ENCODE measurements at regions not wholly inside any gene's neighbourhood (a gene's known extent, or its start where the extent isn't known, plus 50 kb on each side); places are given as distances from the start of the nearest gene placed in this dataset.

- no peak for DNase-seq (ENCODE audit: low read depth in 2 of 2)
Measured at GRCh38 chr18:47601581-47602272, 328.7 kb downstream of the SMAD2 start.

- no peak for DNase-seq (ENCODE audit: low read depth in 2 of 2)
Measured at GRCh38 chr18:47595831-47596501, 334.5 kb downstream of the SMAD2 start.

- no peak for DNase-seq (ENCODE audit: low read depth in 2 of 2)
Measured at GRCh38 chr18:47594621-47595086, 335.8 kb downstream of the SMAD2 start.

GRCh38 chr18:47593744-47594472 lies 336.6 kb downstream of the SMAD2 start:
- DNase-seq (ENCODE audit: low read depth in 2 of 2): no peak

- no peak for DNase-seq (ENCODE audit: low read depth in 2 of 2)
Measured at GRCh38 chr18:47591429-47591828, 339.0 kb downstream of the SMAD2 start.

GRCh38 chr18:47587587-47587986 lies 336.1 kb upstream of the SKOR2 start:
- DNase-seq (ENCODE audit: low read depth in 2 of 2): no peak

- no peak for DNase-seq (ENCODE audit: low read depth in 2 of 2)
Measured at GRCh38 chr18:47586418-47587070, 335.1 kb upstream of the SKOR2 start.

GRCh38 chr18:47585914-47586313 lies 334.5 kb upstream of the SKOR2 start:
- no peak for DNase-seq (ENCODE audit: low read depth in 2 of 2)

GRCh38 chr18:47585136-47585535 lies 333.7 kb upstream of the SKOR2 start:
- DNase-seq (ENCODE audit: low read depth in 2 of 2): no peak

GRCh38 chr18:47582093-47582492 lies 330.6 kb upstream of the SKOR2 start:
- DNase-seq (ENCODE audit: low read depth in 2 of 2): no peak

- DNase-seq (ENCODE audit: low read depth in 2 of 2): no peak
Measured at GRCh38 chr18:47577520-47577919, 326.1 kb upstream of the SKOR2 start.

GRCh38 chr18:47574966-47575365 lies 323.5 kb upstream of the SKOR2 start:
- DNase-seq (ENCODE audit: low read depth in 2 of 2): no peak

- DNase-seq (ENCODE audit: low read depth in 2 of 2): no peak
Measured at GRCh38 chr18:47571957-47572356, 320.5 kb upstream of the SKOR2 start.

GRCh38 chr18:47566809-47567208 lies 315.3 kb upstream of the SKOR2 start:
- DNase-seq (ENCODE audit: low read depth in 2 of 2): no peak

GRCh38 chr18:47560723-47561715 lies 309.6 kb upstream of the SKOR2 start:
- no peak for DNase-seq (ENCODE audit: low read depth in 2 of 2)

- DNase-seq (ENCODE audit: low read depth in 2 of 2): no peak
Measured at GRCh38 chr18:47558110-47558750, 306.8 kb upstream of the SKOR2 start.

GRCh38 chr18:47557160-47557559 lies 305.7 kb upstream of the SKOR2 start:
- DNase-seq (ENCODE audit: low read depth in 2 of 2): no peak

GRCh38 chr18:47552783-47553182 lies 301.3 kb upstream of the SKOR2 start:
- no peak for DNase-seq (ENCODE audit: low read depth in 2 of 2)

GRCh38 chr18:47550611-47551010 lies 299.2 kb upstream of the SKOR2 start:
- DNase-seq (ENCODE audit: low read depth in 2 of 2): no peak

GRCh38 chr18:47549021-47549540 lies 297.6 kb upstream of the SKOR2 start:
- no peak for DNase-seq (ENCODE audit: low read depth in 2 of 2)
